GM18508 (cell line): ENCODE measurements at regions not wholly inside any gene's neighbourhood (a gene's known extent, or its start where the extent isn't known, plus 50 kb on each side); places are given as distances from the start of the nearest gene placed in this dataset.

ENCODE experiments used
- ATAC-seq: cut with Tn5 transposase; IDR thresholded peaks from one replicate; pipeline ENCODE4 v1.9.1; 2021; ENCODE audit warnings: moderate number of reproducible peaks; ENCODE audit not compliant: insufficient read depth, unreplicated experiment

DNA sequence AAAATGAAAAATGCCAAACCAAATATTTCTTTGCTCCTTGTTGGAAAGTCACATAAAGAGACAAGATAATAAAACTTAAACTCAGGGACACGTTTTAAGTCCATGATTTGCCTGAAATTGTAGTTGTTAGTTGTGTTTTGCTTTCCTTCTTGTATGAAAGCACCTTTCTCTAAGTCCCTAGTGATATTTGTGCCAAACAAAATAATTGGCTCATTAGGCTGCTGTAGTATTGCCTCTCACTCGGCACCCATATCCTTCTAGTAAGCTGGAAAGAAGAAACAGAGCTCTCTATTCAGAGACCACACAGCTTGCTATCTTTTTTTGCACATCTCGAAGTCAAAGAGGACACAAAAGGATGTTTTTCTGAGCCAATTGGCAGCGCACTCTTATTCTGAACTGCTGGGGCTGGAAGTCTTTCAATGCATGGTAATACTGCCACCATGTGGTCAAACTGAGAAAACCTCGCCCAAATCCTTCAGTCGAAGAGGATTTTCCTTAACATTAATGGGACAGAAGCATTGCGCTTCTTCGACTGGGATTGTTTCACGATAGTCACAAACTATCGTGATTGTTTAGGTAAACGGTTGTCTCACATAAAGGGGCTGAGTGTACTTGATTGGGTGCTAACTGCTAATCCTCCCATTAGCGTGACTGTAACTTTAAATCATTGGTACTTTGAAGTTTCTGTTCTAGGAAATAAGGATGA, 571.9 kb upstream of the LCORL start:
- no peak for ATAC-seq

DNA sequence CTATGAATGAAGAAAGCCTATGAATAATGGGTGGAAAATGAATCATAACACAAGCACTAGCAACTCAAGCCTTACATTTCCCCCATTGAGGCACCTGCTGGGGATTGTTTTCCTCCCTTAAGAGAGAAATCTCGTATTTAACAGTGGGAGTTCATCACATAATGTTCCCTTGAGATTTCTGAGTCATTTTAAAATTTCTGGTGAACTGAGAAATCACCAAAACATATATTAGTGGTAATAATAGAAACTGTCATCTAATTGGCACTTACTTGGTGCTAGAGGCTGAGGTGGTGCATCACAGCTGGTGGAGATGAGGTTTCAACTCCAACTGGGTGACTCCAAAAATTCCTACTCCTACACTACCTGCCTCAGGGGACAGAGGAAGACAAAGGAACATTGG, 561.3 kb upstream of the LCORL start:
- ATAC-seq: no peak

DNA sequence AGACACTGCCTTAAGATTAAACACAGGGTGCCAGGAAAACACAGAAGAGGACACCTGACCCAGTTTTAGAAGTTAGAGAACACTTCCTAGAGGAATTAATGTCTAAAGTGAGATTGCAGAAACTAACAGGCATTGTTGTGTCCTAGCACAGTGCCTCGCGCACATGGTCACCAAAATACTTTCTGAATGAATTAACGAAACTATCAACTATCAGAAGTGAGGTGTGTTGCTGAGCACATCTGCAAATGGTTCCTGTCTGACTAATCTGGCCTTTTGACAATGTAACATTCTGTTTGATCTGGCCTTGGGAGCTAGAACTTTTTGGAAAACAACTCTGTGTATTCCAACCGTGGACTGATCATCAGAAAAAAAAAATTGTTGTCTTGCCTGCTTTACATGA, 556.8 kb upstream of the LCORL start:
- no peak for ATAC-seq

DNA sequence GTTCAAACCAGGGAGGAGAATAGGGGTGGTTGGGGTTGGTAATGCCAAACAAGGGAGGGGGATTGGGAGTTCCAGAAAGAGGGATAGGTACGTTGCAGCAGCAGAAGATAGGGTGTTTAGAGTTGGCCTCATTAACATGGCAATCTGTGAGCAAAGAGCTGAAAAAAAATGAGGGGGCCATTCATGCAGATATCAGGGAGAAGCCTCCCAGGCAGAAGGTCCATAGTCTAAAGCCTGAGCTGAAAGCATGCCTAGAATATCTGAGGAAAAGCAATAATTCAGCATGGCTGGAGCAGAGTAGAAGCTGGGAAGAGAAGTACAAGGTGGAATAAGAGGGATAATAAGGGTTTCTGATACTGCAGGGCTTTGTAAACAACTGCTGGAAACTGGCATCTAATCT, 550.9 kb upstream of the LCORL start:
- no peak for ATAC-seq

DNA sequence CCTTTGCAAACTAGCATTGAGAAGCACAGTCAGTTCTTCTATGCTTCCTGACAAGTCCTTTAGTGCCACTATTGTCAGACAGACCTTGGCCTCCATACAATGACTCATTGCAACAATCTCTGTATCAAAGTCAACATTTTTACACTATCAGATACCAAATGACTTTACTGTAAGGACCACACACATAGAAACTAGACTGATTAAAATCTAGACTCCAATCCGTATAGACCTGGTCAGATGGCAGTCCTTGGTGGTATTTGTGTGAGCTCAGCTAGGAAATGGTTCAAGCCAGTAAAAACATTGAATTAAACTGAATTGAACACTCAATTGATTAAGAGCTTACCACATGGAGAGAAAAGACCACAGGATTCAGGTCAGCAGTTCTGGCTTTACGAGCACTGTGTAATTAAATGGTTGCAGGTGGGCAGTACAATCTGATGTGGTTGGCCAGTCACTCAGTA, 549.8 kb upstream of the LCORL start:
- no peak for ATAC-seq

DNA sequence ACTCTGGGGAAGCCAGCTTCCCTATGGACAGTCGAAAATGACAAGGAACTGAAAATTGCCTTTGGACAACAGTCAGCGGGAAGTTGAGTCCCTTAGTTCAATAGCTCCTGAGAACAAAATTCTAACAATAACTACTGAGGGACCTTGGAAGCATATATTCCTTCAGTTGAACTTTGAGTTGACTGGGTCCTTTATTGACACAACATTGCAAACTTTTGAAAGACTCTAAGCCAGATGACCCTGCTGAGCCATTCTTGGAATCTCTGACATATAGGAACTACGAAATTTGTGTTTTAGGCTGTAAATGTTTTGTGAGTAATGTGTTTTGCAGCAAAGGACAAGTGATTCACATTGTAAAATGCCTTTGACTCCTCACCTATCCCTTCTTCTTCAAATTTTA, 548.8 kb upstream of the LCORL start:
- no peak for ATAC-seq

DNA sequence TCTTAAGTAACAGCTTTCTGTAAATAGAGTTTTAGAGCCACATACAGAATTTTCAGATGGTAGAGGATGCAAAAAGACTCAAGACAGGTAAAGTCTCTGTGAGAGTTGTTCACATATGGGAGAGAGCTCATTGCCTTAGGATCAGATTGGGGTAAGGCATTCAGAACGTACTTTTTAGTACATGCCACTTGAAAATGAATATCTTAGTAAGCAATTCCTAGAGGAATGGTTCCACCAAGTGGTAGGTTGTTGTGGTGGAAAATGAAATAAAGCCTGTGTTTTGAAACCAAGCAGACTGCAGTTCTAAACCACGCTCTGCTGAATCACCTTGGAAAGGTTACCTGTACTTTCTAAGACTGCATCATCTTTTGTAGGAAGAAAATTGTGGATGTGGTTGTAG, 547.0 kb upstream of the LCORL start:
- no peak for ATAC-seq

DNA sequence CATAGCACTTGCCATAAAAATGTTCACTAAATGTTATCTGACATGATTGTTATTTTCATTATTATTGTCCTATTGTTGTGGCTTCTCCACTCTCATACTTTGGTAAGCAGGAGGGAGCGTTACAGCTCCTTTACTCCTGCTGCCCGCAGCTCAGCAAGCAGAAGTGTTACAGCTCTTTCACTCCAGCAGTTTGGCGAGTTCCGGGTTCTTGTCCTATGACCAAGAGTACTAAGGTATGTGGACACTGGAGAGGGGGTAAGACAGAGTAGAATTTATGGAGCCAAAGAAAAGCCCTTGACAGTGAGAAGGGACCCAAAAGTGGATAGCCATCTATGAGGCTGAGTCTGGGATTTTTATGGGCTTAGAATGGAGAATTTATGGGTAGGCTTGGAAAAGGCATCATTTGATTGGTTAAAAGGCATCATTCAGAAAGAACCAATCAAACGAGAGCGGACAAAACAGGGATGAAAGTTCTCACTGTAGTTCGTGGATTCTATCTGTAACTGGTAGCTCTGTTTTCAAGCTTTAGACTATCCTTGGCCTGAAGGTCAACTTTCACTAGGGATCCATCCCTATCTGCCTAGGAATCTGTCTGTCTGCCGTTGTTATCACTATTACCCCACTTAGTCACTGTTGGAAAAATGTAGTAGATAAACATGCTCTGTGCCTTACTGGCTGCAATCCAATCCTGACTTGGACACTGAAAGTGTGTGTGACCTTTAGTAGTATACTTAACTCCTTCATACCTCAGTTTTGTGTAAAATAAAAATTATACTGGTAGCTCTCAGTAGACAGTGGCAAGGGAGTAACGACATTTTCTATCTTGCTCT, 545.6 kb upstream of the LCORL start:
- ATAC-seq: no peak

DNA sequence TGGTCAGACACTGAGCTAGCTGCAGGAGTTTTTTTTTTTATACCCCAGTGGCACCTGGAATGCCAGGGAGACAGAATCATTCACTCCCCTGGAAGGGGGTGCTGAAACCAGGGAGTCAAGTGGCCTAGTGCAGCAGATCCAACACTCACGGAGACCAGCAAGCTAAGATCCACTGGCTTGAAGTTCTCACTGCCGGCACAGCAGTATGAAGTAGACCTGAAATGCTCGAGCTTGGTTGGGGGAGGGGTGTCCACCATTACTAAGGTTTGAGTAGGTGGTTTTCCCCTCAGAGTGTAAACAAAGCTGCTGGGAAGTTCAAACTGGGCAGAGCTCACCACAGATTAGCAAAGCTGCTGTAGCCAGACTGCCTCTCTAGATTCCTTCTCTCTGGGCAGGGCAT, 537.9 kb upstream of the LCORL start:
- no peak for ATAC-seq

DNA sequence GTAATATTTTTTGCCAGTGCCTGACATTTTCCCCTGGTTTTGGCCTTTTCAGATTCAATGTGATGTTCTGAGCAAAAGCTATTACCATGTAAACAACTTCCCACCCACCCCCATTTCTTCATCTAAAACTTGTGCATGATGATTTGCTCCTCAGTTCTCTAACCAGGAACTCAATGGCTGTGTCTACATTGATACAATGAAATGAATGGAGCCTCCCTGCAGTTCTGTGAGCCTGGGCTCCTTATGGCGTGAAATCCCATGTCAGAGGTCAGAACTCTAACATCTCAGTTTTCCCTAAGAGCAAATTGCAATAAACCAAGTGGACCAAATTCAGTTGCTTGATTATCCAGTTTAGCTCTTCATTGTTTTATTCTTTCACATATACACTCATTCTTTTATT, 534.8 kb upstream of the LCORL start:
- no peak for ATAC-seq

DNA sequence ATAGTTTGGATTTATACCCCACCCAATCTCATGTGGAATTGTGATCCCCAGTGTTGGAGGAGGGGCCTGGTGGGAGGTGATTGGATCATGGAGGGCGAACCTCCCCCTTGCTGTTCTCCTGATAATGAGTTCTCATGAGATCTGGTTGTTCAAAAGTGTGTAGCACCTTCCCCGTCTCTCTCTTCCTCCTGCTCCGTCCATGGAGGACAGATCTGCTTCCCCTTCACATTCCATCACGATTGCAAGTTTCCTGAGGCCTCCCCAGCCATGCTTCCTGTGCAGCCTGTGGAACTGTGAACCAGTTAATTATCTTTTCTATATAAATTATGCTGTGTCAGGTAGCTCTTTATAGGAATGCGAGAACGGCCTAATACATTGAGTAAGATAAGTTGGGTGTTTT, 518.8 kb upstream of the LCORL start:
- ATAC-seq: no peak

DNA sequence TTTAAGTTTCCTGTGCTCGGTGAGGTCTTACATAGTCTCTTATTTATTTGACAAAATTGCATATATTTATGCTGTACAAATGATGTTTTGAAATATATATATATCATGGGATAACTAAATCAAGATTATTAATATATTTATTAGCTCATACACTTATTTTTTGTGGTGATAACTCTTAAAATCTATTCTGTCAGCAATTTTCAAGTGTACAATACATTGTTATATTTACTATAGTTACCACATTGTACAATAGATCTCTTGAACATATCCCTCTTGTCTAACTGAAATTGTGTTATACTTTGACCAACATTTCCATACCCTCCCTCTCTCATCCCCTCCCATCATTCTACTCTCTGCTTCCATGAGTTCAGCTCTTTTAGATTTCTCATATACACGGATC, 516.6 kb upstream of the LCORL start:
- ATAC-seq: no peak

DNA sequence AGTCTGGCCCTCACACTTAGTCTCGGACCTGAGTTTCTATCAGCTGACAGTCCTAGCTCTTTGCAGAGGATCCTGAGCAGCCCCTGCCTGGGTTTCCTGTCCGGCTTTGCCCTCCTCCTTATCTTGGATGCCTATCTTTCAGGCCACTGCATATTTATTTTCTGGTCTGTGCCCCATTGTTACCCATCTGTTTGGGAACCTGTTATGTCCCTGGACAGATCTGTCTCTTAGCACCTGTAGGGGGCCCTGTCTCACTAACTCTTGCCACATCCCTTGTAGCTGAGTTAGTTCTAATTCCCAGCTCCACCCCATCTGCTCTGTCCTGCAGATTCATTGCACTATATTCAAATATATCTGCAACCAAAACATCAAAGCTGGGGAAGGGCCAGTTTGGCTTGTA, 514.9 kb upstream of the LCORL start:
- no peak for ATAC-seq

DNA sequence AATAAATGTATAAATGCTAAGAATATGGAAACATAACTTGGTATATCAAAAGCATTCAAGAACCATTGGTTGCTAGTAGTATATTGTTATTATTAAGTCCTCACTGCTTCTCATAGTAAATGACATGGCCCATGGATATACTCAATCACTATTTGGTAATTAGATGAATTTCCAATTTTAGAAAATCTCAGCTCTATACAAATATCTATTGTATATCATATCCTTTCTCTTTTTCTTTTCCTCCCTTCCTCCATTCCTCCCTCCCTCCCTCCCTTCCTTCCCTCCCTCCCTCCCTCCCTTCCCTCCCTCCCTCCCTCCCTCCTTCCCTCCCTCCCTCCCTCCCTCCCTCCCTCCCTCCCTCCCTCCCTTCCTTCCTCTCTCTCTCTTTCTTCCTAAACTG, 514.4 kb upstream of the LCORL start:
- ATAC-seq: no peak

DNA sequence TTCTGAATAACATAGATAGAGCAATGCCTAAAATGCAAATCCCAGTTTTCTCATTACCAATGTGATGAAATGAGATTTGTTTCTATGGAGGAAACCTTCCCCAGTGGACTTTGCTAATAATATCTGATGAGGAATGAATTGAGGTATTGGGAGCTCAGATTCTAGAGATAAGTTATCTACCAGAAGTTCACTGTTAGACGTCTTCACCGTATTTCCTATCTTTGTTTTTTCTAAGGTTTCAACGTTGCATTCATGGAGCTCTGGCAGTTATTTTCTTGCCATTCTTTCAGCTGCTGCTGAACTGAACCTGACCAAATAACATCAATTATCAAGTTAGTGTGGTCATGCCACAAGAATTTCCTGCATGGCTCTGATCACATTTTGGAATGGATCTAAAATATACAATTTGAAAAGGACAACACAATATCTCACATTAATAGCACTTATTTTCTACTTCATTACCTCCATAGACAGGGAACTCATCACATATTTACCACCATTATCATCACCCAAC, 511.8 kb upstream of the LCORL start:
- no peak for ATAC-seq

DNA sequence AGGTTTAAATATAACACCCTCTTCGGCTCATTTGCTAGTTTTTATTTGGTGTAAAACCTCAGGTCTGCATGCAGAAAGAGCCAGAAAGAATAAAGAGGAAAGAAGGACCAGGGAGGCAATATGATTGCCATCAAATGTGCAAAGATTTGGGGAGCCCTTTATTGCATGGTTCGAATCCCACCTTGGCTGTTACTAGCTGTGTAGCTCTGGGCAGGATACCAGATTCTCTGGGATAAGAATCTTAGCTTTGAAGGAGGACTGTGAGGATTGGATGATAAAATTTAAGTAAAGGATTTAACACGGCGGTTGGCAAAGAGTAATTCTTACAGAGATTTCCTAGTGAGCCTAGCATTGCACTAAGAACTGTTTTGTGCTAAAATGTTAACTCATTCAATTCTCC, 510.2 kb upstream of the LCORL start:
- ATAC-seq: no peak

DNA sequence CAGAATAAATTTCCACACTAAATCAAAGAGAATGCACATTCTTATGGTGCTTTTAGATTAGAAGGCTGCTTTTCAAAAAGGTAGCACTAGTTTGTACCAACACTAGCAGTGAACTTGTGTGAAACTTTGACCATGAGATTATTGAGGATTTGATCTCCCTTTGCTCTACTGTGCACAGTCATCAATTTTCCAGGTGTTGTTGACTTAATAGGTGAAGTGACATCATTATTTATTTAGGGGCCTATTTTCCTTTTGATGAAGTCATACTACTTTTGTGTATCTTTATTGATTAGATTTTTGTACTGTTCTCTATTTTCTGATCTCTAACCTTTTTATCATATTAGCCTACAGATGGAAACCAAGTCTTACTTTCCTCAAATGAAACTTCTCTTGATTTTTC, 507.9 kb upstream of the LCORL start:
- no peak for ATAC-seq

DNA sequence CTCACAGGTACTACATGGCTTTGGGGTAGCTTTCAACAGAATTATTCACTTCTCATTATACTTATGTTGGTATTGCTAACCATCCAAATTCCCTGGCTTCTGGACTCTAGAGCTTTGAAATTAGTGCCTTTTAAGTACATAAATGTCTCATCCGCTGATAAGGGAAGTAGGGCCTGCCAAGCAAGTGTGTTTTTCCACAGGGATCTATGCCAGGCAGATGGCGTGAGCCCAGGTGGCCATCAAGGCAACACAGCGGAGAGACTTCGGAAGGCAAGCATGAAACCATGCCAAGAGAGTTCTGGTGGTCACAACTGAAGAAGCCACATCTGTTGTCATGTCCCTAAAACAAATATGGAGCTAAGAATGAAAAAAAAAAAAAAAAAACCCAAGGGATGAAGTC, 503.1 kb upstream of the LCORL start:
- no peak for ATAC-seq

DNA sequence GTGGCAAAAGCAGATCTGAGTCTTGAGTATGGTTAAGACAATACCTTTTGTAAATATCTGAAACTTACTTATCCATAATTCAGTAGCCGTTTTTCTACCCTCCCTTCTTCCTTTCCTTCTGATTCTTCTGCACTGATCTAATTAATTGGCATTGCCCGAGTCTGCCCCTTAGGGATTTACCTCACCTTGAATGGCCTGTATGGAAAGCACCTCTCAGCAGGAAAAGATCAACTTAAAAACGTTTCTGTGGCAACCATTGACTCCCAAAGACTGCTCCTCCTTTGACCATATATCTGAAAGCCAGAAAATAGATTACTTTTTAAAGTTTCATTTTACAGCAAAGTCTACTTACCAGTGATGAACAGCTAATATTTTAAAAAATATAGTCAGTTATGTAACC, 496.5 kb upstream of the LCORL start:
- ATAC-seq: no peak

DNA sequence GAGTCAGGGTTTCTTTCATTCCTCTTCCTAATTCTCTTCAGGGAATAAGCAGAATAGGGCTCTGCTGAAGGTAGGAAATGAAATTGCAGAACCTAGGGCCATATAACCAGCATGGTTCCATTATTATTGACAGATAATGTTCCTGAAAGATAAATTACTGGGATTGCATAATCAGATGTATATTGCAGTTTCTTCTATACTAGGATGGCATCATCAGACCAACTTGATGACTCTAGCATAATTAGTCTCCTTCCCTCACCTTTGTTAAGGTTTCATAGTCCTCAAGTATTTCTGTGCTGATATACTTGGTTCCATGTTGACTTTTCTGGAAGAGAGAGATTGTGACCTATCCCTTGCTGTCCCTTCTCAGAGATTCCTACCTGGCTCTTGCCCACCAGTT, 492.3 kb upstream of the LCORL start:
- no peak for ATAC-seq

DNA sequence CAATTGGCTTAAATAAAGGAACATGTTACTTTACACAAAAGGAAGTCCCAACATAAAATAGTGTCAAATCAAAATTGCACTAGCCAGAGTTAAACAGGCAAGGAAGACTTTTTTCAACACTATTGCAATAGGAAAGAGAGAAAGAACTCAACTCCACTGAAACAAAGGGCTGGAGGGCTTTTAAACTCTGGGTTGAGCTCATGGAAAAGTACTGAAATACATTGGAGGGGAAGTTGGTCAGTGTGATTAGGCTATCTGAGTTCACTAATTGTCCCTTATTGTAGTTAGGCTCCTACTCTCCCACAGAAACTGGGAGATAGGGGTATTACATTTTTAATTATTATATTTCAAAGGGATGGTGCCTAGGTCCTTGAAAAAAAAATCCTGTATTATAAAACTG, 491.2 kb upstream of the LCORL start:
- no peak for ATAC-seq

DNA sequence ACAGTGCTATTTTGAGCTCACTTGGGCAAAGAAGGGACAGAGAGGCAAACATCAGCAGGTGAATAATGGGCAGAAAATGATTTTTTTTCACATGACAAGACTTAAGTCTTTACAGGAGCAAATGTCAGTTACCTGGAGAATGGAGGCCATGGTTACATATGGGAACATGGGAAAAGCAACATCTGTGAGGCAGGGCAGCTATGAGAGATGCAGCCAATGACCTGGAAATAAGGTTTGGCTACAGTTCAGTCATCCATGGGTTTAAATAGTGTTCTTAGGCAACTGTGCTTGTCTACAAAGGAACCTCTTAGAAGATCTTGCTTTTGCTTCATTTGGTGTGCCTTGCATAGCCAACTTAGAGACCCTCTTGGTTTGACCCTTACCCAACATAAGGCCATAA, 490.2 kb upstream of the LCORL start:
- ATAC-seq: no peak
